GM23338 (cell line): ENCODE measurements at regions not wholly inside any gene's neighbourhood (a gene's known extent, or its start where the extent isn't known, plus 50 kb on each side); places are given as distances from the start of the nearest gene placed in this dataset.

Experiments used
- ATAC-seq: fragments of 200-7000 bp; cut with Tn5 transposase; 3 replicates; pipeline ENCODE4 v1.9.1; 2020
- DNase-seq: peaks from one replicate; pipeline ENCODE4 v3.0.0-alpha.2; 2015; ENCODE audit warnings: low spot score
- H2AFZ ChIP-seq: fragments of 200-600 bp; sonication (generic); 2 replicates; pipeline ENCODE4 v1.8.0; 2016; ENCODE audit warnings: antibody characterized with exemption, mild to moderate bottlenecking, moderate library complexity
- H3F3A ChIP-seq: fragments of 200-600 bp; sonication (generic); replicated peaks from 2 replicates; pipeline ENCODE4 v1.8.0; 2017; ENCODE audit warnings: antibody characterized with exemption, mixed run types, low read depth
- H3K27ac ChIP-seq: fragments of 200-600 bp; sonication (generic); 2 replicates; pipeline ENCODE4 v1.6.1; 2016; ENCODE audit warnings: low read depth
- H3K27me3 ChIP-seq: fragments of 200-600 bp; sonication (generic); 2 replicates; pipeline ENCODE4 v1.8.0; 2016; ENCODE audit warnings: mild to moderate bottlenecking, mixed run types, moderate library complexity; ENCODE audit not compliant: insufficient read depth
- H3K36me3 ChIP-seq: fragments of 200-600 bp; sonication (generic); 2 replicates; pipeline ENCODE4 v1.8.0; 2016; ENCODE audit warnings: mild to moderate bottlenecking; ENCODE audit not compliant: insufficient read depth
- H3K4me1 ChIP-seq: fragments of 200-600 bp; sonication (generic); 2 replicates; pipeline ENCODE4 v1.8.0; 2016; ENCODE audit warnings: mild to moderate bottlenecking, moderate library complexity; ENCODE audit not compliant: insufficient read depth
- H3K4me2 ChIP-seq: fragments of 200-600 bp; sonication (generic); 2 replicates; pipeline ENCODE4 v1.7.1; 2017; ENCODE audit warnings: mixed run types
- H3K4me3 ChIP-seq: fragments of 200-600 bp; sonication (generic); 2 replicates; pipeline ENCODE4 v1.6.1; 2016; ENCODE audit warnings: mixed run types
- H3K79me2 ChIP-seq: fragments of 200-600 bp; sonication (generic); replicated peaks from 2 replicates; pipeline ENCODE4 v1.8.0; 2017; ENCODE audit warnings: mild to moderate bottlenecking; ENCODE audit not compliant: insufficient read depth
- H3K9me2 ChIP-seq: fragments of 200-600 bp; sonication (generic); 2 replicates; pipeline ENCODE4 v1.8.0; 2017; ENCODE audit not compliant: insufficient read depth
- H4K20me1 ChIP-seq: fragments of 200-600 bp; sonication (generic); replicated peaks from 2 replicates; pipeline ENCODE4 v1.8.0; 2017; ENCODE audit warnings: mild to moderate bottlenecking; ENCODE audit not compliant: insufficient read depth
- H3K27ac Mint-ChIP-seq: 2 replicates; pipeline ENCODE4 v1.8.0; 2020; ENCODE audit warnings: inconsistent platforms, mild to moderate bottlenecking, moderate library complexity, mixed read lengths
- H3K27me3 Mint-ChIP-seq: 3 replicates; pipeline ENCODE4 v1.8.0; 2022; ENCODE audit warnings: low read depth, mild to moderate bottlenecking, moderate library complexity, mixed read lengths, inconsistent platforms; ENCODE audit not compliant: insufficient read depth, poor library complexity
- H3K36me3 Mint-ChIP-seq: 3 replicates; pipeline ENCODE4 v1.8.0; 2021; ENCODE audit warnings: low read depth, mild to moderate bottlenecking, inconsistent platforms, moderate library complexity, mixed read lengths
- H3K4me1 Mint-ChIP-seq: 3 replicates; pipeline ENCODE4 v1.8.0; 2020; ENCODE audit warnings: mild to moderate bottlenecking, inconsistent platforms, mixed read lengths
- H3K4me3 Mint-ChIP-seq: 3 replicates; pipeline ENCODE4 v1.8.0; 2021; ENCODE audit warnings: moderate library complexity, mild to moderate bottlenecking, inconsistent platforms, mixed read lengths
- H3K9me3 Mint-ChIP-seq: 3 replicates; pipeline ENCODE4 v1.8.0; 2020; ENCODE audit warnings: moderate library complexity, mild to moderate bottlenecking, inconsistent platforms, mixed read lengths
- CREB1 ChIP-seq: fragments of 250-450 bp; sonication (Bioruptor Pico); IDR thresholded peaks from 2 replicates; pipeline ENCODE4 v1.5.0; 2020; ENCODE audit warnings: low read depth, mild to moderate bottlenecking, moderate library complexity
- CTCF ChIP-seq, 2 experiments: fragments of 200-600 bp in 1 of 2; sonication (generic) in 1 of 2; conservative IDR thresholded peaks; 2 replicates each; pipeline versions ENCODE4 v1.5.1 to v1.6.1; 2016 to 2017; ENCODE audit warnings: antibody characterized with exemption in 2 of 2, low read depth in 2 of 2, mild to moderate bottlenecking in 2 of 2, moderate library complexity in 1 of 2
- ETS1 ChIP-seq: IDR thresholded peaks from 2 replicates; pipeline ENCODE4 v1.6.1; 2016; ENCODE audit warnings: antibody characterized with exemption
- EZH2 ChIP-seq: fragments of 200-600 bp; sonication (generic); IDR thresholded peaks from one replicate; pipeline ENCODE4 v1.8.0; 2017; ENCODE audit warnings: antibody characterized with exemption, mild to moderate bottlenecking, low read depth; ENCODE audit not compliant: unreplicated experiment
- EZH2phosphoT487 ChIP-seq: fragments of 200-600 bp; sonication (generic); IDR thresholded peaks from one replicate; pipeline ENCODE4 v1.8.1; 2018; ENCODE audit warnings: antibody characterized with exemption; ENCODE audit not compliant: unreplicated experiment
- JUNB ChIP-seq: IDR thresholded peaks from one replicate; pipeline ENCODE4 v1.6.1; 2016; ENCODE audit warnings: antibody characterized with exemption; ENCODE audit not compliant: unreplicated experiment
- NANOG ChIP-seq: IDR thresholded peaks from 2 replicates; pipeline ENCODE4 v1.6.1; 2016; ENCODE audit warnings: antibody characterized with exemption, borderline replicate concordance
- POLR2AphosphoS5 ChIP-seq: IDR thresholded peaks from 2 replicates; pipeline ENCODE4 v1.6.1; 2016; ENCODE audit warnings: antibody characterized with exemption, low read depth
- REST ChIP-seq: IDR thresholded peaks from one replicate; pipeline ENCODE4 v1.6.1; 2018; ENCODE audit warnings: antibody characterized with exemption; ENCODE audit not compliant: unreplicated experiment
- STAT1 ChIP-seq: IDR thresholded peaks from one replicate; pipeline ENCODE4 v1.6.1; 2016; ENCODE audit warnings: antibody characterized with exemption; ENCODE audit not compliant: unreplicated experiment
- ZNF114 ChIP-seq: fragments of 250-450 bp; sonication (Bioruptor Pico); IDR thresholded peaks from 2 replicates; pipeline ENCODE4 v1.5.0; 2020; ENCODE audit warnings: mild to moderate bottlenecking, moderate library complexity
- ZNF331 ChIP-seq: fragments of 250-450 bp; sonication (Bioruptor Pico); IDR thresholded peaks from 2 replicates; pipeline ENCODE4 v1.5.0; 2020; ENCODE audit warnings: low read depth, mild to moderate bottlenecking, moderate library complexity
- ZNF462 ChIP-seq: fragments of 250-450 bp; sonication (Bioruptor Pico); IDR thresholded peaks from 2 replicates; pipeline ENCODE4 v1.5.0; 2020; ENCODE audit warnings: mild to moderate bottlenecking, moderate library complexity

GRCh38 chr10:131834152-131834810 lies 66.5 kb upstream of the PPP2R2D start:
- H3K79me2 ChIP-seq = no peaks in the 10 kb centered on the region
- H3F3A ChIP-seq = no peaks in the 10 kb centered on the region
- H4K20me1 ChIP-seq = no peaks in the 10 kb centered on the region
- Mint-ChIP-seq H3K4me1 (peaks cover 4% of the 10 kb centered on the region), H3K9me3 (peaks cover 4% of the 10 kb centered on the region; the same call in 2 of the 3 replicates), H3K36me3 (no peaks in the 10 kb centered on the region; the same call in 2 of the 3 replicates), H3K27me3 (peaks cover 18% of the 10 kb centered on the region), H3K4me3 (no peak overlapping the region), H3K27ac (no peak overlapping the region)
- no peak overlapping the region for H3K27ac ChIP-seq
- no peak for ATAC-seq
- no peaks in the 10 kb centered on the region for H3K9me2 ChIP-seq
- no peaks in the 10 kb centered on the region for H3K36me3 ChIP-seq
- no peak overlapping the region for H3K4me3 ChIP-seq
- no peaks in the 10 kb centered on the region for H3K27me3 ChIP-seq
- no peak for DNase-seq
- no peak overlapping the region for H3K4me2 ChIP-seq
- TF ChIP-seq ETS1 (no peak), STAT1 (no peak), JUNB (no peak), ZNF114 (CRISPR knock-in tag) (no peak), ZNF462 (no peak), REST (no peak), POLR2AphosphoS5 (no peak), ZNF331 (CRISPR knock-in tag) (no peak), EZH2 (no peak), NANOG (no peak), CREB1 (CRISPR knock-in tag) (no peak), CTCF (conservative IDR thresholded peaks at IDR 0.05; ENCODE audit: low read depth in 2 of 2) (no peak), EZH2phosphoT487 (no peak)
- H3K4me1 ChIP-seq = peaks cover 16% of the 10 kb centered on the region; the same call in 1 of the 2 replicates
- no peak overlapping the region for H2AFZ ChIP-seq
